SK-N-SH treated with all-trans-retinoic acid at 6 μM for 48 hours (cell line): ENCODE measurements at regions not wholly inside any gene's neighbourhood (a gene's known extent, or its start where the extent isn't known, plus 50 kb on each side); places are given as distances from the start of the nearest gene placed in this dataset.

Experiments
- ATAC-seq: fragments of 200-7000 bp; cut with Tn5 transposase; 3 replicates; pipeline ENCODE4 v1.9.1; 2020; ENCODE audit warnings: mild to moderate bottlenecking, moderate library complexity
- ARNTL ChIP-seq: fragments of 450-650 bp; formaldehyde crosslinking; IDR thresholded peaks from 2 replicates; pipeline ENCODE4 v1.5.0; 2020; ENCODE audit warnings: low read depth, mild to moderate bottlenecking, moderate library complexity, borderline replicate concordance
- BACH2 ChIP-seq: fragments of 250-450 bp; sonication (Bioruptor Pico); IDR thresholded peaks from 2 replicates; pipeline ENCODE4 v1.9.0; 2021; ENCODE audit warnings: mild to moderate bottlenecking, borderline replicate concordance
- CSDC2 ChIP-seq: fragments of 250-450 bp; sonication (Bioruptor Pico); IDR thresholded peaks from 2 replicates; pipeline ENCODE4 v1.5.0; 2020; ENCODE audit warnings: mild to moderate bottlenecking, moderate library complexity
- ESRRG ChIP-seq: fragments of 250-450 bp; sonication (Bioruptor Pico); IDR thresholded peaks from 2 replicates; pipeline ENCODE4 v1.6.1; 2021; ENCODE audit warnings: mild to moderate bottlenecking
- GLIS3 ChIP-seq: fragments of 250-450 bp; sonication (Bioruptor Pico); IDR thresholded peaks from 2 replicates; pipeline ENCODE4 v1.5.0; 2020; ENCODE audit warnings: mild to moderate bottlenecking, moderate library complexity
- ISL1 ChIP-seq: fragments of 250-450 bp; sonication (Bioruptor Pico); IDR thresholded peaks from 2 replicates; pipeline ENCODE4 v2.1.2; 2022; ENCODE audit warnings: mild to moderate bottlenecking, moderate library complexity
- OSR1 ChIP-seq: fragments of 250-450 bp; sonication (Bioruptor Pico); IDR thresholded peaks from 2 replicates; pipeline ENCODE4 v1.8.0; 2022; ENCODE audit warnings: moderate library complexity, mild to moderate bottlenecking, inconsistent platforms
- PPARA ChIP-seq: fragments of 250-450 bp; sonication (Bioruptor Pico); IDR thresholded peaks from 2 replicates; pipeline ENCODE4 v1.5.0; 2020; ENCODE audit warnings: mild to moderate bottlenecking, borderline replicate concordance
- RARB ChIP-seq: fragments of 250-450 bp; sonication (Bioruptor Pico); IDR thresholded peaks from 2 replicates; pipeline ENCODE4 v1.8.0; 2021; ENCODE audit warnings: mild to moderate bottlenecking, moderate library complexity
- SNAI2 ChIP-seq: fragments of 250-450 bp; sonication (Bioruptor Pico); IDR thresholded peaks from 2 replicates; pipeline ENCODE4 v1.5.0; 2020; ENCODE audit warnings: mild to moderate bottlenecking, moderate library complexity
- TCF4 ChIP-seq: fragments of 250-450 bp; sonication (Bioruptor Pico); IDR thresholded peaks from 2 replicates; pipeline ENCODE4 v1.8.0; 2021; ENCODE audit warnings: mild to moderate bottlenecking, moderate library complexity, borderline replicate concordance
- TOX ChIP-seq: fragments of 250-450 bp; sonication (Bioruptor Pico); IDR thresholded peaks from 2 replicates; pipeline ENCODE4 v1.8.0; 2021; ENCODE audit warnings: mild to moderate bottlenecking, moderate library complexity, borderline replicate concordance
- ZC3H10 ChIP-seq: fragments of 250-450 bp; sonication (Bioruptor Pico); IDR thresholded peaks from 2 replicates; pipeline ENCODE4 v1.5.1; 2021; ENCODE audit warnings: mild to moderate bottlenecking, moderate library complexity
- ZFP3 ChIP-seq: fragments of 250-450 bp; sonication (Bioruptor Pico); IDR thresholded peaks from 2 replicates; pipeline ENCODE4 v1.5.0; 2020; ENCODE audit warnings: mild to moderate bottlenecking, moderate library complexity
- ZFP30 ChIP-seq: fragments of 450-650 bp; formaldehyde crosslinking; IDR thresholded peaks from 2 replicates; pipeline ENCODE4 v1.5.0; 2022; ENCODE audit warnings: mild to moderate bottlenecking, moderate library complexity
- ZNF565 ChIP-seq: fragments of 450-650 bp; formaldehyde crosslinking; conservative IDR thresholded peaks from 2 replicates; pipeline ENCODE4 v1.5.0; 2020; ENCODE audit warnings: low read depth, mild to moderate bottlenecking, moderate library complexity
- ZNF70 ChIP-seq: fragments of 450-650 bp; formaldehyde crosslinking; IDR thresholded peaks from 2 replicates; pipeline ENCODE4 v1.5.0; 2020; ENCODE audit warnings: mild to moderate bottlenecking, moderate library complexity
- TF ChIP-seq, protein P1 (sequence below): fragments of 250-450 bp; sonication (Bioruptor Pico); IDR thresholded peaks from 2 replicates; pipeline ENCODE4 v1.5.0; 2020; ENCODE audit warnings: mild to moderate bottlenecking, moderate library complexity
- TF ChIP-seq, protein P2 (sequence below): fragments of 250-450 bp; sonication (Bioruptor Pico); IDR thresholded peaks from 2 replicates; pipeline ENCODE4 v1.8.0; 2020; ENCODE audit warnings: mild to moderate bottlenecking, moderate library complexity, borderline replicate concordance
- TF ChIP-seq, protein P3 (sequence below): fragments of 250-450 bp; sonication (Bioruptor Pico); IDR thresholded peaks from 2 replicates; pipeline ENCODE4 v1.5.1; 2020; ENCODE audit warnings: low read depth, mild to moderate bottlenecking, moderate library complexity
- TF ChIP-seq, protein P4 (sequence below): fragments of 250-450 bp; sonication (Bioruptor Pico); IDR thresholded peaks from 2 replicates; pipeline ENCODE4 v1.5.1; 2021; ENCODE audit warnings: mild to moderate bottlenecking, moderate library complexity
- TF ChIP-seq, protein P5 (sequence below): fragments of 250-450 bp; sonication (Bioruptor Pico); IDR thresholded peaks from 2 replicates; pipeline ENCODE4 v1.8.0; 2021; ENCODE audit warnings: low read depth, mild to moderate bottlenecking, moderate library complexity, borderline replicate concordance

DNA sequence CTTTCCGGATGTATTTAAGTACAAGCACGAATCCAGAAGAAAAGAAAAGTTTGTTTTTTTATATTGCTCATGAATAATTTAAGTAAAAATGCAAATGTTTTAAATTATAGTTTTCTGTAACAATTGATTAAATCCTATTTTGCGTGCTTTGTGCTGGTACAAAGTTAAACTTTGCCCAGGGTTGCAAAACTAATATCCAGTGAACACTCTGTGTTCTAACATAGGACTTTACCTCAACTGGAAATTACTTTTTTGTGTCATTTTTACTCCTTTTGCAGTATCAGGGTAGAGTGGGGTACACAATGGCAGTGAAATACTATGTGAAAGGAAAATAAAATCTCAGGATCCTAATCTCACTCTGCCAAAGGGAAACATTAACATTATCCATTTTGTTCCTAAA, 801.4 kb upstream of the MBL2 start:
- ATAC-seq: no peak
- TF ChIP-seq, protein P1, sequence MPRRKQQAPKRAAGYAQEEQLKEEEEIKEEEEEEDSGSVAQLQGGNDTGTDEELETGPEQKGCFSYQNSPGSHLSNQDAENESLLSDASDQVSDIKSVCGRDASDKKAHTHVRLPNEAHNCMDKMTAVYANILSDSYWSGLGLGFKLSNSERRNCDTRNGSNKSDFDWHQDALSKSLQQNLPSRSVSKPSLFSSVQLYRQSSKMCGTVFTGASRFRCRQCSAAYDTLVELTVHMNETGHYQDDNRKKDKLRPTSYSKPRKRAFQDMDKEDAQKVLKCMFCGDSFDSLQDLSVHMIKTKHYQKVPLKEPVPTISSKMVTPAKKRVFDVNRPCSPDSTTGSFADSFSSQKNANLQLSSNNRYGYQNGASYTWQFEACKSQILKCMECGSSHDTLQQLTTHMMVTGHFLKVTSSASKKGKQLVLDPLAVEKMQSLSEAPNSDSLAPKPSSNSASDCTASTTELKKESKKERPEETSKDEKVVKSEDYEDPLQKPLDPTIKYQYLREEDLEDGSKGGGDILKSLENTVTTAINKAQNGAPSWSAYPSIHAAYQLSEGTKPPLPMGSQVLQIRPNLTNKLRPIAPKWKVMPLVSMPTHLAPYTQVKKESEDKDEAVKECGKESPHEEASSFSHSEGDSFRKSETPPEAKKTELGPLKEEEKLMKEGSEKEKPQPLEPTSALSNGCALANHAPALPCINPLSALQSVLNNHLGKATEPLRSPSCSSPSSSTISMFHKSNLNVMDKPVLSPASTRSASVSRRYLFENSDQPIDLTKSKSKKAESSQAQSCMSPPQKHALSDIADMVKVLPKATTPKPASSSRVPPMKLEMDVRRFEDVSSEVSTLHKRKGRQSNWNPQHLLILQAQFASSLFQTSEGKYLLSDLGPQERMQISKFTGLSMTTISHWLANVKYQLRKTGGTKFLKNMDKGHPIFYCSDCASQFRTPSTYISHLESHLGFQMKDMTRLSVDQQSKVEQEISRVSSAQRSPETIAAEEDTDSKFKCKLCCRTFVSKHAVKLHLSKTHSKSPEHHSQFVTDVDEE: no peak
- TF ChIP-seq ZFP3 (CRISPR knock-in tag): no peak
- TF ChIP-seq ARNTL (CRISPR knock-in tag): no peak
- no peak for TF ChIP-seq TCF4 (CRISPR knock-in tag)
- TF ChIP-seq ZFP30 (CRISPR knock-in tag): no peak
- TF ChIP-seq, protein P2, sequence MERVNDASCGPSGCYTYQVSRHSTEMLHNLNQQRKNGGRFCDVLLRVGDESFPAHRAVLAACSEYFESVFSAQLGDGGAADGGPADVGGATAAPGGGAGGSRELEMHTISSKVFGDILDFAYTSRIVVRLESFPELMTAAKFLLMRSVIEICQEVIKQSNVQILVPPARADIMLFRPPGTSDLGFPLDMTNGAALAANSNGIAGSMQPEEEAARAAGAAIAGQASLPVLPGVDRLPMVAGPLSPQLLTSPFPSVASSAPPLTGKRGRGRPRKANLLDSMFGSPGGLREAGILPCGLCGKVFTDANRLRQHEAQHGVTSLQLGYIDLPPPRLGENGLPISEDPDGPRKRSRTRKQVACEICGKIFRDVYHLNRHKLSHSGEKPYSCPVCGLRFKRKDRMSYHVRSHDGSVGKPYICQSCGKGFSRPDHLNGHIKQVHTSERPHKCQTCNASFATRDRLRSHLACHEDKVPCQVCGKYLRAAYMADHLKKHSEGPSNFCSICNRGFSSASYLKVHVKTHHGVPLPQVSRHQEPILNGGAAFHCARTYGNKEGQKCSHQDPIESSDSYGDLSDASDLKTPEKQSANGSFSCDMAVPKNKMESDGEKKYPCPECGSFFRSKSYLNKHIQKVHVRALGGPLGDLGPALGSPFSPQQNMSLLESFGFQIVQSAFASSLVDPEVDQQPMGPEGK: no peak
- TF ChIP-seq CSDC2: no peak
- TF ChIP-seq SNAI2 (CRISPR knock-in tag): no peak
- TF ChIP-seq, protein P3, sequence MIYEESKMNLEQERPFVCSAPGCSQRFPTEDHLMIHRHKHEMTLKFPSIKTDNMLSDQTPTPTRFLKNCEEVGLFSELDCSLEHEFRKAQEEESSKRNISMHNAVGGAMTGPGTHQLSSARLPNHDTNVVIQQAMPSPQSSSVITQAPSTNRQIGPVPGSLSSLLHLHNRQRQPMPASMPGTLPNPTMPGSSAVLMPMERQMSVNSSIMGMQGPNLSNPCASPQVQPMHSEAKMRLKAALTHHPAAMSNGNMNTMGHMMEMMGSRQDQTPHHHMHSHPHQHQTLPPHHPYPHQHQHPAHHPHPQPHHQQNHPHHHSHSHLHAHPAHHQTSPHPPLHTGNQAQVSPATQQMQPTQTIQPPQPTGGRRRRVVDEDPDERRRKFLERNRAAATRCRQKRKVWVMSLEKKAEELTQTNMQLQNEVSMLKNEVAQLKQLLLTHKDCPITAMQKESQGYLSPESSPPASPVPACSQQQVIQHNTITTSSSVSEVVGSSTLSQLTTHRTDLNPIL (CRISPR knock-in tag): no peak
- no peak for TF ChIP-seq BACH2 (CRISPR knock-in tag)
- no peak for TF ChIP-seq TOX
- TF ChIP-seq PPARA (CRISPR knock-in tag): no peak
- no peak for TF ChIP-seq ZNF565 (CRISPR knock-in tag)
- no peak for TF ChIP-seq ZC3H10 (CRISPR knock-in tag)

DNA sequence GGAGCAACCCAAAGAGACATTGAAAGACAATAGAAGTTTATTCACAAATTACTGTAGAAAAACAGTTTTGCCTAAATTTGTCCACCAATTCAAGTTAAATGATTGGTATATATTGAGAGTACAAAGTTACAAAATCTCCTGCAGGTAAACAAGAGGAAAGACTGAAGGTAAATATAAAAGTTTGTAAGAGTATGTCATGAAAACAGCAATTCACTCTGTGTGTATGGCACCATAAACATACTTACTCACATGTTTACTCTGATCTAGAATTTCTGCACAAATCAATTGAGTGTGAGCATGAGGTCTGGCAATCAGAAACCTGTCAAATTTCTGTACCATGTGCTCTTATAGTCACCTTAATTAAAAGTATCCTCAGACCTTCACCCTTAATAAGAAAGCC, 800.9 kb upstream of the MBL2 start:
- ATAC-seq: no peak
- TF ChIP-seq SNAI2 (CRISPR knock-in tag): no peak
- no peak for TF ChIP-seq RARB (CRISPR knock-in tag)
- no peak for TF ChIP-seq BACH2 (CRISPR knock-in tag)
- TF ChIP-seq PPARA (CRISPR knock-in tag): no peak
- no peak for TF ChIP-seq GLIS3 (CRISPR knock-in tag)
- TF ChIP-seq ISL1: no peak
- no peak for TF ChIP-seq ESRRG (CRISPR knock-in tag)
- no peak for TF ChIP-seq ZNF565 (CRISPR knock-in tag)
- no peak for TF ChIP-seq TCF4 (CRISPR knock-in tag)
- no peak for TF ChIP-seq ARNTL (CRISPR knock-in tag)
- TF ChIP-seq, protein P1: no peak
- TF ChIP-seq OSR1 (CRISPR knock-in tag): no peak
- TF ChIP-seq ZNF70 (CRISPR knock-in tag): no peak
- TF ChIP-seq, protein P4, sequence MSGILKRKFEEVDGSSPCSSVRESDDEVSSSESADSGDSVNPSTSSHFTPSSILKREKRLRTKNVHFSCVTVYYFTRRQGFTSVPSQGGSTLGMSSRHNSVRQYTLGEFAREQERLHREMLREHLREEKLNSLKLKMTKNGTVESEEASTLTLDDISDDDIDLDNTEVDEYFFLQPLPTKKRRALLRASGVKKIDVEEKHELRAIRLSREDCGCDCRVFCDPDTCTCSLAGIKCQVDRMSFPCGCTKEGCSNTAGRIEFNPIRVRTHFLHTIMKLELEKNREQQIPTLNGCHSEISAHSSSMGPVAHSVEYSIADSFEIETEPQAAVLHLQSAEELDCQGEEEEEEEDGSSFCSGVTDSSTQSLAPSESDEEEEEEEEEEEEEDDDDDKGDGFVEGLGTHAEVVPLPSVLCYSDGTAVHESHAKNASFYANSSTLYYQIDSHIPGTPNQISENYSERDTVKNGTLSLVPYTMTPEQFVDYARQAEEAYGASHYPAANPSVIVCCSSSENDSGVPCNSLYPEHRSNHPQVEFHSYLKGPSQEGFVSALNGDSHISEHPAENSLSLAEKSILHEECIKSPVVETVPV (CRISPR knock-in tag): no peak
- TF ChIP-seq, protein P5, sequence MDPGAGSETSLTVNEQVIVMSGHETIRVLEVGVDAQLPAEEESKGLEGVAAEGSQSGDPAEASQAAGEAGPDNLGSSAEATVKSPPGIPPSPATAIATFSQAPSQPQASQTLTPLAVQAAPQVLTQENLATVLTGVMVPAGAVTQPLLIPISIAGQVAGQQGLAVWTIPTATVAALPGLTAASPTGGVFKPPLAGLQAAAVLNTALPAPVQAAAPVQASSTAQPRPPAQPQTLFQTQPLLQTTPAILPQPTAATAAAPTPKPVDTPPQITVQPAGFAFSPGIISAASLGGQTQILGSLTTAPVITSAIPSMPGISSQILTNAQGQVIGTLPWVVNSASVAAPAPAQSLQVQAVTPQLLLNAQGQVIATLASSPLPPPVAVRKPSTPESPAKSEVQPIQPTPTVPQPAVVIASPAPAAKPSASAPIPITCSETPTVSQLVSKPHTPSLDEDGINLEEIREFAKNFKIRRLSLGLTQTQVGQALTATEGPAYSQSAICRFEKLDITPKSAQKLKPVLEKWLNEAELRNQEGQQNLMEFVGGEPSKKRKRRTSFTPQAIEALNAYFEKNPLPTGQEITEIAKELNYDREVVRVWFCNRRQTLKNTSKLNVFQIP (CRISPR knock-in tag): no peak
- TF ChIP-seq, protein P3 (CRISPR knock-in tag): no peak
- TF ChIP-seq CSDC2: no peak
- no peak for TF ChIP-seq ZC3H10 (CRISPR knock-in tag)
- TF ChIP-seq, protein P2: no peak
- TF ChIP-seq TOX: no peak
